CD4-positive, alpha-beta T cell treated with Interleukin-17A for 1 hour (primary cell): ENCODE measurements at regions not wholly inside any gene's neighbourhood (a gene's known extent, or its start where the extent isn't known, plus 50 kb on each side); places are given as distances from the start of the nearest gene placed in this dataset.

Experiments
- DNase-seq: peaks from one replicate; pipeline ENCODE4 v3.0.0-alpha.2; 2020

- DNase-seq: no peak
Observed at GRCh38 chr4:11494232-11494631, 65.5 kb upstream of the HS3ST1 start.

- no peak for DNase-seq
Observed at GRCh38 chr4:11489453-11490083, 60.9 kb upstream of the HS3ST1 start.

- DNase-seq: no peak
Observed at GRCh38 chr4:11488657-11489452, 60.2 kb upstream of the HS3ST1 start.

DNA sequence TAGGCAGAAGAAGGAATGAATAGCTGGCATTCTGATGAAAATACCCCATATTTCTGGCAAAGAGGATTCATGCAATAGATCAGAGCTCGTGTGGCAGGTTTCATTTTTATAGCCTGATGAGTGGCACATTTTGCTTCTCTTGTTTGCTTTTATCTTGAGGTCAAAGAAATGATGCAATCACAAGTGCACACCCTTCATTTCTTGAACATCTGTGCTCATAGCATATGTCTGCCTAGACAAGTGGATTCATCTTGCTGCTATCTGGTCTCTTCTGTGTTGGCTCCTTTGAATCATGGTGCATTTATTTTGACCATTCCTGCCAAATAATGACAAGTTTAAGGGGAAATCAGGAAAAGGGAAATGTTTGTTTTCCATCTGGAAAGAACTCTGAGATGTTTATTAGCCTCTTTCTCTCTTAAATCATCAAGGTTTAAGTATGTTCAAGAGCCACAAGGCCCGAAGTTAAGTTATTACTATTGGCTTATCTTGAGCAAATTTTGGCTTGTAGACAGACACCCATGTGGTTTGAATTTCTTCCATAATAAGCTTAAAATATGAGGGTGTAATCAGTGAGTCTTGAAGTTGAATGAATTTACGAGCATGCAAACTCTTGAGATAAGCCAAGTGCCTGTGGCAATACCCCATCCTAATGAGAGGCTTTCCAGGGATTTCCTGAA, 59.3 kb upstream of the HS3ST1 start:
- DNase-seq: no peak

DNA sequence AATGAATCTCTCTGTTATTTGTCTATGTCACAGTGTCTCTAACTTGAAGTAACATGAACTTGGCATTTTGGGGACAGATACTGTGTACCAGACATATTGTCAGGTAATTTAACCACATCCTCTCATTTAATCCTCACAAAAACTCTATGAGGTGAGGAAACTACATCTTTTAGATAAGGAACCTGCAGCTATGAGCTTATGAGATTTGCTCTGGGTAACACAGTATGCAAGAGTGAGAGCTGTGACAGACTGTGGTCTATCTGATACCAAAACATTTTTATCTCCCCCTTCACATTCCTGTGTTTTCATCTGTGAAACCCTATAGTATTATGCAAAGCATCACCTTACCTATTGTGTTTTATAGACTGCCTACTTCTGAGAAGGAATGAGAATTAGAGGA, 58.4 kb upstream of the HS3ST1 start:
- no peak for DNase-seq

- DNase-seq: no peak
Observed at GRCh38 chr4:11485926-11486325, 57.2 kb upstream of the HS3ST1 start.

GRCh38 chr4:11484531-11484930, 55.8 kb upstream of the HS3ST1 start:
- no peak for DNase-seq

GRCh38 chr4:11483046-11483445, 54.4 kb upstream of the HS3ST1 start:
- DNase-seq: no peak

GRCh38 chr4:11480683-11481082, 52.0 kb upstream of the HS3ST1 start:
- peak; percentile 30 for DNase-seq
